Superior temporal gyrus (tissue), 1 donor: ENCODE measurements at regions not wholly inside any gene's neighbourhood (a gene's known extent, or its start where the extent isn't known, plus 50 kb on each side); places are given as distances from the start of the nearest gene placed in this dataset.
A peak's percentile ranks its signal among the peaks of the same experiment; 100 is the strongest.

ENCODE experiments used
- DNase-seq: peaks from one replicate; pipeline ENCODE4 v3.0.0-alpha.2; 2016; ENCODE audit errors: extremely low spot score

DNA sequence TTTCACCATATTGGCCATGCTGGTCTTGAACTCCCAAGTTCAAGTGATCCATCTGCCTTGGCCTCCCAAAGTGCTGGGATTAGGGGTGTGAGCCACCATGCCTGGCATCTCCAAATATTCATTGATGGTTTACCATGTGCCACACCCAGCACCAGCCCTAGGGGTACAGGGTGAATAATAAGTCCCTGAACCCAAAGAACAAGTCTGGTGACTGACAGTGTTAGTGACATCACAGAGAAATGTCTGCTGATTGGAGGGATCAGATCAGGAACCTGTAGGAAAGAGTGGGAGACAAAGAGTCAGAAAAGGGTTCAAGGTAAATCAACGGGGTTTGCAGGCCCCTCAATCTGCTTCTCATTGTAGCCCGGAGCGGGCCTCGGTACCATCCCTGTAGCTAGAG is 118.4 kb upstream of the NABP1 start:
- no peak for DNase-seq

DNA sequence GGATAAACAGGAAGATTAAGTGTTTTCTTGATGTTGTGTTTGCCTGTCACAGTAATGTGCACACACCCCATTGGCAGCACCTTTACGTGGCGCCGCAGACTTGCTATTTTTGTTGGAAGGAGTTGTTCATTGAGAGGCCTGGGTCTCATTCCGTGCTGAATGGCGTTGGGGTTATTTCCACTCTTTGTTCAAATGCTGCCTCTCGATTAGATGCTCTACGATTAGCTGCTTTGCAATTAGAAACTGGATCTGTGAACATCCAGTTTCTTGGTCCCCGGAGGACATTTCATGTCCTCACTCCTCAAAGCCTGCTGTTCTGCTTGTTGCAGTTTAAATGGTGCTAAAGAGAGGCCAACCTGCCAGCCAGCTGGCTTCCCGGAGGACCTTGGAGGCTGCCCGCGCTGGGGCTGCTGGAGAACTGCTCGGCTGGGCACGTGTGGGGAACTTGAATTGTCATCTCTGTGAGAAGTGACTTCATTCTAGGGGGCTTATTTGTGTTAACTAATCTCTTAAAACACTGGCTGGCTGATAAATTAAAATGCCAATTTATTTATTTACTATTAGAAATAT is 117.4 kb upstream of the NABP1 start:
- DNase-seq: no peak

DNA sequence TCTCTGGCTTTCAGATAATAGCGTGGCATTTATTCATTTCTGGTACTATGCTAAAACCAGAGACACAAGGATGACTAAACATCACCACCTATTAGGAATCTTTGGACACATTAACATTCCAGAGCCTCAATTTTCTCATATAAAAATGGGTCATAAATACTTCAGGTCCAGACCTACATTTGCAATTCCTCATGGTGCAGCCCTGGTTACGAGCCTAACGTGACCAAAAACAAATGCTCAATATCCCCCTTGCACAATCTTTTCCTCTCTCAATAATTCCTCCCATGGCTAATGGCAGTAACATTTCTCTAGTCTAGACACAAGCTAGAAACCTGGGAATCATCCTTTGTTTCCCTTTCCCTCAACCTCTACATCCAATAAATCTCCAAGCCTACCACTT is 112.8 kb upstream of the NABP1 start:
- DNase-seq: no peak

DNA sequence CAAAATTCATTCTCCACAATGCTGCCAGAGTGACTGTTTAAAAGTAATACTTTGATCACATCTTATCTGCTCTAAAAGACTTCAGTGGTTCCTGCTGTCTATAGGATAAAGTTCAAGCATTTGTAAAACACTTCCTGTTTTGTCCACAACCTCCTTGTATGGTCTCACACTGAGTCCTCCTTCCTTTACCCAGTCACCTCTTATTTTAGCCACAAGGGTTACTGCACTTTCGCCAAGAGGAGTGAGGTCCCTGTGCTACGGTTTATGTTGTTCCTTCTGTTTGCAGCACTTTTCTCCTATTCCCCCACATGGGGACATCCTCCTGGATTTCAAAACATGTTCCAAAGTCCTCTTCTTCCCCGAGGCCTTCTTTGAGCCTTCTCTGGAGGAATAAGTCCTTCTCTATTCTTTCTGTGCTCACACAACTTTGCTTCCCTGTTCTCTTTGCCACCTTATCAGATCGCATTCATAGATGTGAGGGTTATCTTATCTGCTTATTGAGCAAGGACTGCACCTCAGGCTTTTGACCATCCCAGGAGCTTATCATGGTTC is 112.2 kb upstream of the NABP1 start:
- no peak for DNase-seq

DNA sequence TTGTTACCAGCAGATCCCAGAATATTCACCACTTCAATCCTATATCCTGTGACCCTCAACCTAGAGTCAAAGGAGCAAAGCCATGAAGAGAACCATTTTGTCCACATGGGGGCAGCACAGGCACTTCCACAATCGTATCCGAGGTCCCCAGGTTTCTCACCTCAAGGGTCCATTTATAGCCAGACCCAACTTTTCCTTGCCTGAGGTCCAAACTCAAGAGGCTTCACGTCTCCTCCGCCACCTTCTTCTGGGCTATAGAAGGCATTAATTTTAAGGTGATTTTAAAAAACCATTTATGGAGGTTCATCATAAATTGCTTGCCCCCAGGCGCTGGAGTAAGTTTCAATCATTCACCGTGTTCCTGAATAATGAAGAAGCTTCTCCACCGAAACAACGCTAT is 111.6 kb upstream of the NABP1 start:
- peak; percentile 75 for DNase-seq

DNA sequence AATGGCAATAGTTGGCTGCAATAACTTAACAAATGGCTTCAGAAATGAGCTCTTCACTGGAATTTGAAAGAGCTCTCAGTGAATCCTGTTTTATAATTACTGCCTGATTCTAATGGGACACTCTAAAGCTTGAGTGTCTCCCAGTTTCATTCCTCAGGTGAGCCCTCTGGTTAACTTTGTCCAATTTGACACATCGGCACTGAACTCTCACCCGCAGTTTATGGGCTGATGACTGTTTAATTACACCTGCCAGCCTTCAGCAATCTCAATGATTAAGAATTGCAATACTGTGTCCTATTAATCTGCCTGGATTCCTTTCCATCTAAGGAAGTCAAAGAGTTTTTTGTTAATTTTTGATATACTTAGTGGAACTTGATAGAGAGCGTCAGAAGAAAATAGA is 110.7 kb upstream of the NABP1 start:
- DNase-seq: no peak

DNA sequence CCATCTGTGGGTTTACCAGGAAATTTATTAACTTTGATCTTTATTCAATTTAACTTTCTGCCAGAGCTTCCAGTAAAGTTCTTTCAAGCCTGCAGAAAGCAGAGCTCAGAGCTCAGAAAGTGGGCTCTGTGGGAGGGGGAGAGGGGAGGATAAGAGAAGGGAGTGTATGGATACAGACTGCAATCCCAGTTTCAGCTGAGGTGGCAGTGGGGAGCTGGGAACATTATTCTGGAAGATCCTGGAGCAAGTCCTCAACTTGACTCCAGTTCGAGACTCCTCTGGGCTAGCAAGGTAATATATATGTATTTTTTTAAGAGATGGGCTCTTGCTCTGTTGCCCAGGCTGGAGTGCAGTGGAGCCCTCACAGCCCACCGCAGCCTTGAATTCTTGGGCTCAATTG is 108.9 kb upstream of the NABP1 start:
- no peak for DNase-seq

DNA sequence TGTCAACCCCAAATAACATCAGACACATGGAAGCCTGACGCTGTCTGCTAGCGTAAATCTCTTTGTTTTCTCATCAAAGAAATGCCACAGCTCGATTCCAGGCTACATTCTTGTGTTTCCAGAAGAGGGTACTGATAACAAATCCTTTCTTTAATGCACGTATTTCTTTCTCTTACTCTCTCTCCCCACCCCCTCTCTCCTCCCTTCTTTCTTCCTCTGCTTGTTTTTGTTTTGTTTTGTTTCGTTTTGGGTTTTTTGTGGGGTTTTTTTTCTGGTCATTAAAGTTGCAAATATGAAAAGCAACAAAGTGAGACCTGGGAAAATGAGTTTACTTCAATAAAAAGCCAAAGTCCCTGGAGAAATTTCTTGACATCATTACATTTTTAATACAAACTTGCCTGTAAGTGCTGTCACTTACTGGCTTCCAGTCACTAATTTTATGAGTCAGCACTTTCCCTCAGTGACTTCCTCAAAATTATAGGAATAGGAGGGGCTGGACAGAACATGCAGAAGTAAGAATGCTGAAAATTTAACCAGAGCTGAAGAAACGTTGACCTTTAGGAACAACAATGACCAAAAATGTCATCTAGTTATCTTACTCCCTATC is 106.7 kb upstream of the NABP1 start:
- DNase-seq: peak; percentile 53

DNA sequence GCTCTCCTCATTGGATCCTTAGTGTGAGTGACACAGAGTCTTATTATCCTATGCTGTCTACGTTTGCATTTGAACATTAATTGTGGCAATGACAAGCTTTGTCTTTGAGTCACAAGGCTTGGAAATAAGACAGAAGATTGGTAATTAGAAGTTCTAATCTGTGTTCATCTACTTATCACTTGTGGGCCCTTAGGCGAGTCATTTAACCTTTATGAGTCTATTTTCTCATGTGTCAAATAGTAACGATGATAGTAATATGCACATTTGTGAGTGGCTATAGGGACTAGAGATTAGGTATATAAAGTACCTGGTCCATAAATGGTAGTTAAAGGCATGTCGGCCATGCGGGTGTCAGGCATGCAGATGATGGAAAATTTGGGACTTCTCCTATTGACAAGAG is 105.6 kb upstream of the NABP1 start:
- no peak for DNase-seq

DNA sequence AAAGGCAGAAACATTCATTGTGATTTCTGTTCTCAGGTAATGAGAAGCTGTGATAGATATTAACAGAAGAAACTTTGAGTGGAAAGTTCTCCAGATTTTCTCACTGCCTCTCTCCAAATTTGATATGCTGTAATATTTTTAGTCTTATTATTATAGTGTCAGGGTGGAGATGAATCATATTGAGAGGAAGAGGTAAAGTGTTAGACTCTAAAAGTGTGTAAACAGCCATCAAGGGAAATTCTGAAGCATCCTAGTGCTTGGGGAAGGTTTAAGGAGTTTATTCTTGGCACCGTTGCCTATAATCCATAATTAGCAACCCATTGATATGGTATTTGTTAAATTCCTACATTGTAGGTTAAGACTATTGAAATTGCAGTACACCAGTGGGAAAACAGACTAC is 104.7 kb upstream of the NABP1 start:
- DNase-seq: no peak

DNA sequence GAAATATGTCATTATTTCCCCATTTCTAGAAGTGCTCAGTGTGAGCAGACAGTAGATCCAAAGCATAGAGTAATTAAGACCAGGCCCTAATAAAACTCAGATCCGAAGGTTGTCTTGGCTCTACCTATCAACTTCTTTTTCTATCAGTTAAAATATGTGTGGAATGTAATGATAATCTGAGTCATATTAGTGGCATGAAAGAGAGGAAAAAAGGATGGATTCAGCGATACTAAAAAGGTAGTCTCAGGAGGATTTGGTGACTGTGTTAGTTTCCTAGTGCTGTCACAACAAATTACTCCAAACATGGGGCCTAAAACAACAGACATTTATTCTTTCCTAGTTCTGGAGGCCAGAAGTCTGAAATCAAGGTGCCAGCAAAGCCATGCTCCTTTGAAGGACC is 103.7 kb upstream of the NABP1 start:
- no peak for DNase-seq

DNA sequence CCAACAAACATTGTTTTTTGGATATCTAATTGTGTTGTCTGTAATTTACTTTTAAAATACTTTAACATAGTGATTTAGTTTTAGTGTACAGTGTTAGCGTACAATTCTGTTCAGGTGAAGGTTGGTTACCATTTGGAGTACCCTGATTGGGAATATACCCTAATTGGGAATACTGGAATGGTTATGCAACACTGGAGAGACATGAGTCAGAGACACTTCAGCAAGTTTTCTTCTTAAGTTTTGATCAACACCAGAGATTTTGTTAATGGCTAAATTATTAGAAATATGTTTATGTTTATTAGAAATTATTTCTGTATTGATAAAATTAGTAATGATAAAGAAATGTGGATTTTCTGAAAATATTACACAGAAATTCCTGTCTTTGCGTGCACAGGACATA is 100.3 kb upstream of the NABP1 start:
- DNase-seq: no peak

DNA sequence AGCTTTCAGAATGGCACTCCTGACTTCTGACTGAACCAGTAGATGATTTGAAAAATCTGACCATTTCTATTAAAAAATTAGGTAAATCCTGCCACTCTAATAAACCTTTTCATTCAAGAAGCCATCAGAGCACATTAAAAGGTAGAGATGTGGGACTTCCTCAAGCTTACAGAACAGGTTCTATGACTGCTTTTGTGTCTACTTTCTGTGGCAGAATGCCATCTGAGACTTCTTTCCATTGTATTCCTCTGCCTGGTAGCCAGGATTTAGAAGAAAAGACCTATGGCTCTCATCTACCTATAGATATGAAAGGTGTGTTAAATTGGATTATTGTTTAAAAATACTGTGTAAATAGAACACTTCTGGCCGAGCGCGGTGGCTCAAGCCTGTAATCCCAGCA is 99.9 kb upstream of the NABP1 start:
- DNase-seq: no peak

DNA sequence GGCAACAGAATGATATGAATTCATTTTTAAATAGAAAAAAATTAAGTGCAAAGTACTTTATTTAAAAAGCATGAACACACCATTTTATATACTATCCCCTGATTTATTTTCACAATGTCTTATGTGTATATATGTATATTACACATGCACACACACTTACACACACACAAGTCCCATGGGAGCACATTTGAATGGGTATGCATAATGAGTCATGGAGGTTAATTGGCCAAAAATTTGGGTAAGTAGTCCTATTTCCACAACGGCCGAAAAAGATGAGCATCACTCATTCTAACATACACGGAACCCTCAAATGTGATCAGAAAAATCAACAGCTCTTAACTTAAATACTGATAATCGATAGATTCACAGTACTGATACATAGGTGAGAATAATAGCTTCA is 97.4 kb upstream of the NABP1 start:
- DNase-seq: no peak

DNA sequence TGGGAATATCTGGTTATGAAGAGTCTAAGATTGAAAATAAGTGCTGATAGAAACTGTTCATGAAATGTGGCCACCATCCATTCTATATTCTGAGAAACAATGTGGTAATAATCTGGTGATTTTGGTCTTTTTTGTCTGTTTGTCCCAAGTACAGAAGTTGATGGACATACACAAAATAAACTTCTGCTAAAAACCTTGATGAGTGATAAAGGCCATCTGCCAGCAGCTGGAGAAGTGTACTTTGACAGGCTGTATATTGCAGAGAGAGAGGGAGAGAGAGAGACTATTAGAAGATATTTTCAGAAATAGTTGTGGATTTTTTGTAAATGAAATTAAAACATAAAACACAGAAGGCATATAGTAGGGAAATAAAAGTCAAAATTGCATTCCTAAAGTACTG is 96.9 kb upstream of the NABP1 start:
- no peak for DNase-seq

DNA sequence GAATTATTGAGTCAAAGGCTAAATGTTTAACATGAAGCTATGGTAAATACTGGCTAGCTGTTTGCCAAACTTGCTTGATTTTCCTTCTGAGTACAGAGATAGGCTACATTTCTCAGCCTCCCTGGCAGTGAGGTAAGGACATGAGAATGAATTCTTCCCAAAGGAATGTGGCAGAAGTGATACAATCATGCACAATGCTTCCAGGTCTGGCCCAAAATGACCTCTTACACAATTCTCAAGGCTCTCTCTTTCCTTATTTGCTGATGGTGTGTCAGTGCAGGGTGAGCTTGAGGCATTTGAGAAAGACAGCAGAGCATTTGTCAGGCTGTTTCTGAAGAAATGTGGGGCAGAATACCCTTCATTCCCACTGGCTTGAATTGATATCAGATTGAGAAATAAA is 95.6 kb upstream of the NABP1 start:
- no peak for DNase-seq

DNA sequence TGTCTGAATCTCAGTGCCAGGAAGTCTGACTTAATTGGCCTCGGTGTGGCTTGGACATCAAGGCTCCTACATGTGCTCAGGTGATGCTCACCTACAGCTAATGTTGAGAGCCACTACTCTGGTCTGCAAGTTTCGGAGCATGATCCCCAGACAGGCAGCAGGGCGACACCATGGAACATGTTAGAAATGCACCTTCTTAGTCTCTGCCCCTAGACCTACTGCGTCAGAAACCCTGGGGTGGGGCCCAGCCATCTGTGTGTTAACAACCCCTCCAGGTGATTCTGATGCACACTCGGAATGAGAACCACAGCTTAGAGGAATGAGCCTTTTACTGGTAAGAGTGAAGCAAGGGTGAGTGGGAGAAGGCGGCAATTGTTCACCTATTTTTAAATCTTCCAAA is 86.9 kb upstream of the NABP1 start:
- DNase-seq: no peak

DNA sequence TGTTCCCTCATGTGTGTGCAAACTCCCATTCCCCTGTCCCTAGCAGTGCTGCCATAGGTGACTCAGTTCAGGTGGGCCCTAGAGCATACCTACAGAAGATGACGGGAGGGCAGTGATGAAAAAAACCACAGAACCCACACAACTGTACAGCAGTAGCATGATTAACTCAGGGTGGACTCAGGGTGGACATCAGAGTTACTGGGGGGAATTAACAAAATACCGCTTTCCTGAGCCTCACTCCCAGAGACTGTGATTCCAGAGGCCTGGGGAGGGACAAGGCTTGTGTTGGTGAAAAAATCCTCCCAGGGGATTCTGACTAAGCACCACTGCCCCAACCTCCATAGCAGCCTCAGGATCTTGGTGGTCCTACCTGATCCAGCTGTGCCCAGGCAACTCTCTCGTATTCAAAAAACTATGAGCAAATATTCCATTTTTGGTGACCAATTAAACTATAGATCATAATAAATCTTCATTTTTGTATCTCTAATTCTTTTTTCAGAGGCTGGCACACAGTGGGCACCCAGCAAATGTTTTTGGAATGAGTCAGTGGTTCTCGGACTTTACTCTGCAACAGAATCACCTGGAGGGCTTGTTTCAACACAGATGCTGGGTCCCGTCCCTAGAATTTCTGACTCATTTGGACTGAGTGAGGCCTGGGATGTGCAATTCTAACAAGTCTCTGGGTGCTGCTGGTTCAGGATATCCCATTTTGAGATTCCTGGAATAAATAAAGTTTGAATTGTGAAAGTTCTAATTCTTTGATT is 84.1 kb upstream of the NABP1 start:
- DNase-seq: no peak

DNA sequence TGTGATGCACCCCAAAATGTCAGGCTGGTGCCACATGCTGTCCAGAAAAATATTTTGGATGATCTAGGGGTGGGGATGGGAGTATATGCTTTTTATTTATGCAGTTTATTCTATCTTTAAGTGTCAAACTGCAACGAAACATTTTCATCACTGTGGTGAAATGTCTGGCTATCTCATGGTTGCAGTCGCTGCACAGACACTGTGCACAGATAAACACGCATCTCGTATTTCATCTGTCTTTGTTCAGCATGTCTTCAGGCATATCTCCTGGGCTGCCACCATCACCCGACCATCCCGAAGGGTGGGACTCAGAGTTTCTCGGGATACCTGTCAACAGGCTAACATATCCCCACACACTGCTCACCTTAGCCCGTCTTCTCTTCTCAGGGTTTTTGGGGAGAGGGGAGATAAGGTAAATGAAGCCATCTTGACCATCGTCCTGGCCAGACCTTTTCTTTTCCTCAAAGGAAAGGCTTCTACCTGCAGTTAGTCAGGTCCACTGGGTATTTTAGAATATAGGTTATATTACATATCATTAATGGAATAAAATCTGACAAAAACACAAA is 80.7 kb upstream of the NABP1 start:
- no peak for DNase-seq

DNA sequence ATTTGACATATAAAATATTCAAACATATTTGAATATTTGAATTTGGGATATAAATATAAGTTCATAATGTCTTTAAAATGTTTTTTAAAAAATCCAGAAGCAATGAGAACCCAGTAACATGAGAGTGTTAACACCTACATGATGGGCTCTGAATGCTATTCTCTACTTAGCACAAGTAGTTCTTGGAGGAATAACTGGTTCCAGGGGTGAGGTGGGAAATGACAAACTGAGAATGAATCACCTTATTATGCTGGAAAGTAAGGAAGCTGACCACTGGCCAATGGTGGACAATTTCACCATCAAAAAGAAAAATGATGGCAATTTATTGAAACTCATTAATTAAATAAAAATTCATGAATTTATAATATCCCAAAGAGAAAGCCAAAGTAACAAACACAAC is 79.6 kb upstream of the NABP1 start:
- no peak for DNase-seq

DNA sequence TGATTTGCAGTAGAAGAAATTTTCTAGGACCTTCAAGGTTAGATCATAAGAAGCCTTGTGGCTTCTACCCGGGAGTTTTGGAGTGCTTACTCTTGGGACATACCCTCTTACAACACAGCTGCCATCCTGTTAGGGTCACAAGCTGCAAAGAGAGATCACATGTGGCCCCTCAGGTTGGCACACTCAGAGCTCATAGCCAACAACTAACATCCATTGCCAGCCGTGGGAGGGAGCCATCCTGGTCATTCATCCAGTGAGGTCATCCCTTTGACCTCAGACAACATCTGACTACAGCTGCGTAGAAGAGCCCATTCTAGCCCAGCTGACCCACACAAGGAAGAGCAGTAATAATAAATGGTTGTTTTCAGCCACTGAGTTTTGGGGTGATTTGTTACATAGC is 76.9 kb upstream of the NABP1 start:
- no peak for DNase-seq

DNA sequence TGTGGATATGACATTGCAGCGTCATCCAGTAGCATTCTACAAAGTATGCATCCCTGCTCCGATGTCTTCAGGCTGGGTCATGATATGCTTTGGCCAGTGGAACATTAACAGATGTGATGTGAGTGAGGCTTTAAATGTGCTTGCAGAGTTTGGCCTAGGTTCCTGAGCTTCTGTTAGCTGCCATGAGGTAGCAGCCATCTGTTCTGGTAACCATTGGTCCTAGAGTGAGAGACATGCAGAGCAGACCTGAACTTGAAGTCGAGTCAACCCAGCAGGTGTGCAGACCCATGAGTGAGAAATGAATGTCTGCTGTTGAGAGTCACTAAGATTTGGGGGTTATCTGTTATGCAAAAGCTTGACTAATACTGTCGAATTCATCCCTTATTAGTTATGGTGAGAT is 73.8 kb upstream of the NABP1 start:
- DNase-seq: no peak

DNA sequence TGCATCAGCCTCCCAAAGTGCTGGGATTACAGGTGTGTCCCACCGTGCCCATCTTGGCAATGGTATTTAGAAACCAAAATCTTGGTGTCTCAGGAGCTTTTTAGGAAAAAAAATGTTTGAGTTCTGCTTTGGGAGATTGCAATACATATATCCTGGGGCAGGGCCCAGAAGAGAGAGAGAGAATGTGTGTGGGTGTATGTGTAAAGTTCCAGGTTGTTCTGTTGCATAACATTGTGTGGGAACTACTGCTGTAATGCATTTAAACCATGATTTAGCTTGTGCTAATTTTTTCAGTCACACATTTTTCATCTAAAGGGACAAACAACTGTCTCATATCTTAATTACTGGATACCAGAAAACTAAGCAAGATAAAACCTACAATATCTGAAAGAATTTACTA is 70.8 kb upstream of the NABP1 start:
- peak; percentile 39 for DNase-seq
